HT1080 (cell line): ENCODE measurements at regions not wholly inside any gene's neighbourhood (a gene's known extent, or its start where the extent isn't known, plus 50 kb on each side); places are given as distances from the start of the nearest gene placed in this dataset.

Experiments used
- DNase-seq: peaks from one replicate; pipeline ENCODE4 v3.0.0-alpha.2; 2015; ENCODE audit warnings: low read depth

DNA sequence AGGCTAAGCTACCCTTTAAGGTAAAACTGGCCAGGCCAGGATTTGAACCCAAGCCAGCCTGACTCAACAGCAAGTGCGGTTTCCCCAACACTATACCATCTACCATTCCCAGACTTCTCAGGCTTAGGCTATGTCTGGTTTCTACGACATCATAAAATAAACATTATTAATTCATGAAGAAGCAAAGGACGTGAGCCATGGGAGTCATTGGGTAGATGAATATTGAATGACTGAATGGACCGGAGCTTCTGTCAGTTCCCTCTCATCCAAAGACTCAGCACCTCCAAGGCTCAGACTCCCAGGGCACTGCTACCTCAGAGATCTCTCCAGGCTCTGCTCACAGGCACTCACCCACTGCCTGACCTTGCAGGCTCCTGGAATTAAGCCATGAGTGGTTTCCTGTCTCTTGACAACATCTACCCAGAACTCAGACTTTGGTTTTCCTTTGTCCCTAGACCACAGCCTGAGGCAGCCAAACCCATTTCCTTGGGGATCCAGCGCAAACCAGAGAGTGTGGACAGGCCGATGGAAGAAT lies 64.6 kb upstream of the STEAP1B start:
- DNase-seq, result peak; percentile 98

GRCh38 chr7:22563621-22564241 lies 63.7 kb upstream of the STEAP1B start:
- DNase-seq, result peak; percentile 49

DNA sequence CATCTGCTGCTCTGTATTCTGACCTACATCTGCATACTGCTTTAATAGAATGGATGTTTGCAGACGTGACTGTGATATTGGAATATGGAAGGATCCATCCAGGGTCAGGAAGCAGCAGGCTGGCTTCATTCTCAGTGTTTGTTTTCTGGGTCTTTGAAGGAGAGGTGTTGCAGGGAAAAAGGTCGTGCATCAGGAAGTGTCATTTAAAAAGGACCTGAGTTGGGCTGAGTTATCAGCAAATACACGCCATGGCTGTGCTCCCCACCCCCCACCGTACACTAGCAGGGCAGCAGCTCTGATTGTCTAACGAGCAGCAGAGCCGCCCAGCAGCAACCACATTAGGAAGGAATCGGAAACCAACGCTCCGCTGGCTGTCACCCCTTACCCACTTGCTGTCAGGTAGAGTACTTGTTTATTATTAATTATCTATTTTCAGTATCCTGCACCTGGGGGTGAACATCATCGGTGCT lies 63.1 kb upstream of the STEAP1B start:
- DNase-seq, result no peak

- DNase-seq, result peak; percentile 65
Observed at GRCh38 chr7:22561895-22562593, 62.1 kb upstream of the STEAP1B start.

DNA sequence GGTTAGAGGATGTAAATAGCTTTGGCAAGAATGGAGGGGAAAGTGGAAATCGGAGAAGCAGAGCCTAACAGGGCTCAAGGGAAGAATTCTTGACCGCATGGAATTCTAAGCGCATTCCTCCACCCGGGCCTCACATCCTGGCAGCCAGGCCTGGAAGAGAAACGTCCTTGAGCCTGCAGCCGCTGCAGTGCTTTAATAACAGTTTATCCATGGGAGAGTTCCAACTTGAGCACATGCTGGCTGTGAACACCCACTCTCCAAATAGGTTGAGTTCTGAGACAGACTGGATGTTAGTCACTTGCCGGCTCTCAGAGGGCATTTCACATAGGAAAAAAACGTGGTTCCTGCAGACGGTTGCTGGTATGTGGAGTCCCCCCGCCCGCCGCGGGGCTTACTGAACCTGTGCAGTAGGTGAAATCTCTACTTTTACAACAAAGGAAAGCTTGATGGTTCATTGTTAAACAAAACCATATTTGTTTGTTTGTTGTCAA lies 61.4 kb upstream of the STEAP1B start:
- DNase-seq, result peak; percentile 98

DNA sequence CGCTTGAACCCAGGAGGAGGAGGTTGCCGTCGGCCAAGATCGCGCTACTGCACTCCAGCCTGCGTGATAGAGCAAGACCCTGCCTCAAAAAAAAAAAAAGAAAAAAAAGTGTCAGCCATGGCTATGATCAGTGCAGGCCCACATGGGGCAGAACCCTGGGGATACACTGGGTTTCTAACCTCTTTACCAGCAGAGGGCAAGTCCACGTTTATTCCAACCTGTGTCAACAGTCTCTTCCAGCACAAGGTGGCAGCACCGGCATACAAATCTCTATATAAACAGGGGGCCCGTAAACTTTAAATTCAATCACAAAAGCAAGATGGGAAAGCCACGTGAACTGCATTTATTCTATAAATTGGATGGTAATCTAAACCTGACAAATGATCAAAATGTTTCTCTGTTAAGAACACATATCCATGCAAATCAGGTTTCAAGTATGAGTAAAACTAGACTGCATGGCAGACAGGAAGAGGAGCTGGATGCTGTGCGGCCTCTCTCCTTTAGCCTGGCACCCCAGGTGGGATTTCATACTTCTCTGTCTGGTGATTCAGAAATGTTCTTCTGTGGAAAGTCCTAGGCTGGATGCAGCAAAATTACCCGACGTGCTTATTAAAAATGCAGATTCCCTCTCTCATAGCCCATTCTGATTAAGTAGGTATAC lies 60.0 kb upstream of the STEAP1B start:
- peak; percentile 79 for DNase-seq

- DNase-seq, result no peak
Observed at GRCh38 chr7:22557167-22557566, 57.2 kb upstream of the STEAP1B start.

DNA sequence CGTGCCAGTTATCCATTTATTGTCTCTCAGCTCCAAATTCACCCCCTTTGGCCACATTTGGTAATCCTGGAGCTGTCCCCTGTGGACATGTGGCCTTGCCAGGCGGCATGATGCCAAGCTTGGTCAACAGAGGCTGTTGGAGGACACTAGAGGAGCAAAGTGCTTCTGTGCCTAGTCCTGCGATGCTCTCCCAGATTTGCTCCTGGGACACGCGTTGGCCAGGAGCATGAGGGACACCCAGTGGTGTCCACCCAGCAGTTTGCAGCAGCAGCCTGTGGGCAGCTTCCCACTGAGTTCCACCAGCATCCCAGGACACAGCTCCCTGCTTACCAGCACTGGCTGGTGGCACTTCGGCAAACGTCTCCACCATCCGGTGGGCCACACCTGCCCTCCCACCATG lies 55.5 kb upstream of the STEAP1B start:
- no peak for DNase-seq

- no peak for DNase-seq
Observed at GRCh38 chr7:22554184-22554583, 54.2 kb upstream of the STEAP1B start.

DNA sequence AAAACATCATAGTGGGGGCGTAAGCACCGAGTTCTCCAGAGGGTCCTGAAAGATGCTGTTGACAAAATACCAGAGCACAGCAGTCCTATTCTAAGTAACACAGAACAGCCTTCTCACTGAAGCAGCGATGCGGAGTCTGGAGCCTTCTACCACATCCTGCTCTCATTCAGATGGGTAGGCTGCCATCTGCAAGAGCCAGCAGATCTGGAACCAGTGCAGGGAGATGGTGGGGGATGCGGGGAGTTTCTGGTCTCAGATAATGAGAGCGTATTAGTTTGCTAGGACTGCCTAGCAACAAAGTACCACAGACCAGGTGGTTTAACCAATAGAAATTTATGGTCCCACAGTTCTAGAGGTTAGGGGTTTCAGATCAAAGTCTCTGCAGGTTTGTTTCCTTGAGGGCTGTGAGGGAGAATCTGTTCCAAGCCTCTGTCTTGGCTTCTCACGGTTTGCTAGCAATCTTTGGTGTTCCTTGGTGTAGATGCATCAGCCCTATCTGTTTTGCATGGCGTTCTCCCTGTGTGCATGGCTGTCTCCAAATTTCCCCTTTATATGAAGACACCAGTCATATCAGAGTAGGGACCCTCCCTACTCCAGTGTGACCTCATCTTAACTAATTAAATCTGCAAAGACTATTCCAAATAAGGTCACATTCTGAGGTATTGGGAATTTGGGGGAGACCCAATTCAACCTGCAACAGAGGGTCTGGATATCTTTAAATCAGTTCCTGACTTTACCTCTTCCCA lies 52.0 kb upstream of the STEAP1B start:
- no peak for DNase-seq

DNA sequence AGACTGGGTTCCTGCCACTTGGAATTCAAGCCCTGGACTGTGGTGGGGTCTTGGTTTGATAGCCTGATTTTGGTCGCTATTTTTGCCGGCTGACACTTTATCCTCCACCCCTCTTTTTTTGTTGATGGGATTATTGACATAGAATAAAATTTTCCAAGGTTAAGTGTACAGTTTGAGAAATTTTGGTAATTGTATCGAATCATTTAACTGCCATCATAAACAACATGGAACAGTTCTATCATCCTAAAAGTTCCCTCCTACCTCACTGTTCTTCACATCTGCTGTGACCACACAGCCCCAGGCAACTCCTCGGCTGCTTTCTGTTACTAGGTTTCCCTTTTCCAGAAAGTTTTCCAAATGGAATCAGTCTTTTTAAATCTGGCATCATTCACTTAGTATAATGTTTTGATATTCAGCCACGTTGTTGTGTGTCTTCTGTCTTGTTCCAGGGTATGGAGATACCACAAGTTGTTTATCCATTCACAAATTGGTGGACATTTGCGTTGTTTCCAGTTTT lies 50.6 kb upstream of the STEAP1B start:
- no peak for DNase-seq

DNA sequence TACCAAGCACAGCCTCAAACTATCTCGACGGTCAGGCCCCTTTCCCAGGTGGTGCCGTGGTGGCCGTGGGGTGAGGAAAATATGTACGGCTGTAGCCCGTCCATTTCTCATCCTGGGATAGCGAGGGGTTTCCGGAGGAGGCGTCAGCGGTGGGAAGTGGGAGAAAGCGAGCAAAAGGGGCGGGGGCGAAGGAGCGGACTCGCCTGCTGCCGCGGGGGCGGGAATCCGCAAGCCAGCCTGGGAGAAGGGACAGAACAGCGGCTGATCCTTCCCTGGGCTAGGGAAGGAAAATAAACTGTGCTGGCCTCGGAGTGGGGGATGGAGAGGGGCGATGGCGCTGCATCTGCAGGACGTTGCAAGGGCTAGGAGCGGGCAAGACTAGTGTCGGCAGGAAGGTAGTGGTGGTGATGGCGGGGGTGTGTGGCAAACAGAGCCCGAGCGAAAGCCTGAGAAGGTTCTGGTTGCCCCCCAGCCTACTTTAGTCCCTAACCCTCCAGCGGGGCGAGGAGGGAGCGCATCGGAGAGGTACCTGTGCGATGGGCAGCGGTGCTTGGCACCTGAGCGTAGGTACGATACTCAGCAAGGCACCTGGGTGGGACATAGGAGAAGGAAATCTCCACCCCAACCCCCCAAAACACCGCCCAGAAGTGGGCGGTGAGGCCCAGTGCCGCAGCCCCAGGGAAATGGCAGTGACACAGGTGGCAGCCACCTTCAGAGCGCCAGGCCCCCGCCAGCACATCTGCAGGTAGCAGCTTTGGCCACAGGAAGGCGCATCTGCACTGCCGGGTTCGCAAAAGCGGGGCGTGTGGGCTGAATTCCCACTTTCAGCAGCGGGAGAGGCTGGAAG lies 49.9 kb upstream of the STEAP1B start:
- no peak for DNase-seq
